Mucosa of stomach (tissue), 1 donor: ENCODE measurements at regions not wholly inside any gene's neighbourhood (a gene's known extent, or its start where the extent isn't known, plus 50 kb on each side); places are given as distances from the start of the nearest gene placed in this dataset.

Experiments used
- H3K27me3 ChIP-seq: one replicate; pipeline ENCODE4 v1.7.0; 2013; ENCODE audit warnings: mild to moderate bottlenecking, low read length; ENCODE audit not compliant: control insufficient read depth, insufficient read depth
- H3K36me3 ChIP-seq: one replicate; pipeline ENCODE4 v1.7.0; 2013; ENCODE audit warnings: low read length; ENCODE audit not compliant: control insufficient read depth, insufficient read depth
- H3K4me1 ChIP-seq: one replicate; pipeline ENCODE4 v1.7.0; 2013; ENCODE audit warnings: mild to moderate bottlenecking, low read length; ENCODE audit not compliant: control insufficient read depth, insufficient read depth
- H3K4me3 ChIP-seq: one replicate; pipeline ENCODE4 v1.7.0; 2013; ENCODE audit warnings: low read length
- H3K9ac ChIP-seq: one replicate; pipeline ENCODE4 v1.7.0; 2013; ENCODE audit warnings: mild to moderate bottlenecking, low read length, moderate library complexity
- H3K9me3 ChIP-seq: one replicate; pipeline ENCODE4 v1.7.0; 2013; ENCODE audit warnings: mild to moderate bottlenecking, low read length, moderate library complexity; ENCODE audit not compliant: control insufficient read depth
- donor health status: Pancreatic carcinoma.

DNA sequence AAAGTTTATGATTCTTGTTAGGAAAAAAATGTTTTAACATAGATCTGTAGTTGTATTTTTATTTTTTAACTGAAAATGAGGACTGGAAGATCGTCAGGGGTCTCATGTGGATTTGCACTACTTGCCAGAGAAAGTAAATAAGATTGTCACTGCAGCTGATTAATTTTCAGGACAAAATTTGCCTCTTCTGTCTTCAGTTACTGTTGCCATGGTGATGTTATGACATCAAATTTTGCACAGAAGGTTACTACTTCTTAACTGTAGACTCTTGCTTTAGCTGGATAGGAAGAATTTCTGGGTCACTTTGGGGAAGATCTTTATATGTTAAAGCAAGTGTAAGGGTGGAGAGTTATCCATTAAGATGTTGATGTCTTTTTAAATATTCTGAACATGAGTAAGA, 82.2 kb upstream of the WDR72 start:
- H3K4me1 ChIP-seq = peaks cover 31% of the 10 kb centered on the region
- no peaks in the 10 kb centered on the region for H3K36me3 ChIP-seq
- H3K9me3 ChIP-seq = no peaks in the 10 kb centered on the region
- H3K4me3 ChIP-seq = no peak overlapping the region
- H3K9ac ChIP-seq = no peak overlapping the region
- no peaks in the 10 kb centered on the region for H3K27me3 ChIP-seq

DNA sequence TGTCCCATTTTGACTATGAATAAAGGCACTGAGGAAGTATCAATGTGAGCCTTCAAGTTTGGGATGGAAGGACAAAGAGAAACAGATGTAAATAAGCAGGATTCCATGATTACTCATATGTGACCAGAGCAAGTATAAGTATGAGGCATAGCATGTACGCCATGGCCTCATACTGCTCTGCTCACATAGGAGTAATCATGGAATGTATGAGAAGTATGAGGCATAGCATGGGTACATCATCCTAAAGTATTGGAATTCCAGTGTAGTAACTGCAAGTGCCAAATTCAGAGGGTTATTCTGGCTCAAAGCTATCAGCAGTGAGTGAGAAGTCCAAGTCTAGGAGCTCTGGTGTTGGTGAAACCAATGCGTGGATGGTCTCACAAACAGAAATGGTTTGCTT, 81.2 kb upstream of the WDR72 start:
- Histone ChIP-seq H3K36me3 (no peaks in the 10 kb centered on the region), H3K4me3 (no peak overlapping the region), H3K9ac (no peak overlapping the region), H3K4me1 (peaks cover 32% of the 10 kb centered on the region), H3K27me3 (no peaks in the 10 kb centered on the region), H3K9me3 (no peaks in the 10 kb centered on the region)

DNA sequence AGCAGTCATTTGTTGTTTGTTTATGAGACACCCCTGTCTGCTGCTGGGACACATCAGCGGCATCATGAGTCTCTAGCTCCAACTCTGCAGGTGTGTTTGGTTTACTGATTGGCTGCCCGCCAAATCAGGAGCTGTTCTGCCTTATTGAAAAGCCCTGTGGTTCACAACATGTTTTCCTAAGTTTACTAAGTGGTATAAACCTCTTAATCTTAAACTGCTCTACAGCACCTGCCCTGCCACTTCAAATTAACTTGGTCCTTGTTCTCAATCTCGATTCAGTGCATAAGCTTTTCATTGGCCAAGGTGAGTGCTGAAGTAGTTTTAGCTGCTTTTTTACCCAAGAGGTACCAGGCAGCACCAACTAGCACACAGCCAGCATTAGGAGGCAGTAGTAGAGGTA, 77.8 kb upstream of the WDR72 start:
- Histone ChIP-seq H3K4me1 (peaks cover 32% of the 10 kb centered on the region), H3K36me3 (no peaks in the 10 kb centered on the region), H3K9ac (no peak overlapping the region), H3K27me3 (no peaks in the 10 kb centered on the region), H3K4me3 (no peak overlapping the region), H3K9me3 (no peaks in the 10 kb centered on the region)

DNA sequence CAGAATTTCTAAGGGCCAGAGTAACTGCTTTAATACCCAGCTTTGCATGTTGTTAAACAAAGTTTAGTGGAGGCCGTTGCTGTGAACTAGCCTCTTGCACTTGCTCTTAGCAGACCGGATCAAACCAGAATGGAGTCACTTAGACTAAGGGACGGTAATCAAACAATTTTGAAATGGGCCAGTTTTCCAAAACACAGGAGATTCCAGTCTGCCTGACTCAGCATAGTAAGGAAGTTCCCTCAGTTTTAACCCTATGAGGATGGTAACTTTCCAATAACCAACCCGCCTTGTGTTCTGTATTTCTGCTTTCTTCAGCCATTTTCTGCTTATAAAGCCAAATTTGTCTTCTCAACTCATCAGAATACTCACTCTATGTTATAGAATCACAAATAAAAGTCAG, 77.2 kb upstream of the WDR72 start:
- no peak overlapping the region for H3K9ac ChIP-seq
- H3K9me3 ChIP-seq = no peaks in the 10 kb centered on the region
- H3K36me3 ChIP-seq = no peaks in the 10 kb centered on the region
- H3K27me3 ChIP-seq = no peaks in the 10 kb centered on the region
- H3K4me3 ChIP-seq = no peak overlapping the region
- H3K4me1 ChIP-seq = peaks cover 35% of the 10 kb centered on the region

DNA sequence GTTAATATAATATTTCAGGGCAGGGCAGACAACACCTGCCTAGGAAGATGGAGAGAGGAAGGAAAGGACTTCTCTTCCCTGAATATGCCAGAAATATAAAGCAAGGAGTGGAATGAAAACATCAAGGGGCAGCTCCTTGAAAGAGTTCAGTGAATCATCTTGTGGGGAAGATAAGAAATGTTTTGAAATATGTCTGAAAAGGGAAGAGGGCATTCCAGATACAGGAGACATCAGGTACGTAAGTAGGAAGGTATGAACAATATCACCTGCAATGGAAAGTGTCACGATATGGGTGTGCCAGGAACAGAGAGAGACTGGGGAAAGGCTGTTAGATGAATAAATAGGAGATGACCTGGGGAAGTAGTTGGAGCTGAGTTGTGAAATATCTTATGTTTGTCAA, 75.8 kb upstream of the WDR72 start:
- Histone ChIP-seq H3K36me3 (no peaks in the 10 kb centered on the region), H3K9me3 (no peaks in the 10 kb centered on the region), H3K4me1 (peaks cover 44% of the 10 kb centered on the region), H3K27me3 (no peaks in the 10 kb centered on the region), H3K4me3 (no peak overlapping the region), H3K9ac (no peak overlapping the region)

DNA sequence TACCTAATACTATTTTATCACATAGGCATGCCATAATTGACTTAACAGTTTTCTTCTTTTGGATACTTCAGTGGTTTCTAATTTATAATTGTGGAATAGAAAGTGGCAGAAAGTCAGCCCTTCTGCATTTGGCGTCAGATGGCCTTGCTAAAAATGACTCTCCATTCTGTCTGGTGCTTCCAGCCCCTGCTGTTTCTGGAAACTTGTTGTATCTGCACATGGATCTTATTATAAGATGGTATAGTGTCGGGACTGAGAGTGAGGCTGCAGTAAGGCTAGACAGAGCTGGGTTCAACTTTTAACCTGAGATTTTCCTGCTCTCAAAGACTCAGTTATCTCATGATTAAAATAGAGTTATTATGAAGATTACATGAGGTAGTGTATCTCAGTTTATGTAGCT, 74.8 kb upstream of the WDR72 start:
- Histone ChIP-seq H3K9ac (no peak overlapping the region), H3K9me3 (no peaks in the 10 kb centered on the region), H3K4me1 (peaks cover 44% of the 10 kb centered on the region)

DNA sequence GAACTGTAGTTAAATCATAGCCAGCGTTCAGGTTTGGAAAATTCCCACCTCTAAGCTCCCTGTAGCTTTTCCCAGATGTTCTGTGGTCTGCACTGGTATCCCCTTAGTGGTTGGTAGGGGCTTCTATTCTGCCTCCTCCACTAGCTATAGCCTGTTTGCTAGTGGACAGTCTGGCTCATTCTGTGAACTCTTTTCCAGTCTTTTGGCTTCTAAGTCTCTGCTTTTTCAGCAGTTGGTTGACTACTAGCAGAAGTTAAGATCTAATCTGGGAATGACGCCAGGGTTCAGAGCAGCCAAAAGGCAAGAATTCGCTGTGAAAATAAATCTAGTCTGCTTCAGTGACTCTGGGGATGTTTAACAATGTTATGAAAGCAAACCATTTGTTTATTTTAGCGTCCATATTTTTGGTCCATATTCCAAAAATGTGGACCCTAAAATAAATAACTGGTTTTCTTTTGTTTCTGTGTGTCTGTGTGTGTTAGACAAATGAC, 73.7 kb upstream of the WDR72 start:
- no peaks in the 10 kb centered on the region for H3K27me3 ChIP-seq
- H3K4me1 ChIP-seq = peaks cover 44% of the 10 kb centered on the region
- no peaks in the 10 kb centered on the region for H3K36me3 ChIP-seq
- H3K4me3 ChIP-seq = no peak overlapping the region
- no peak overlapping the region for H3K9ac ChIP-seq
- no peaks in the 10 kb centered on the region for H3K9me3 ChIP-seq

More for the DNA sequence above, 74.8 kb upstream of the WDR72 start:
- H3K27me3 ChIP-seq = no peaks in the 10 kb centered on the region
- no peaks in the 10 kb centered on the region for H3K36me3 ChIP-seq
- no peak overlapping the region for H3K4me3 ChIP-seq

DNA sequence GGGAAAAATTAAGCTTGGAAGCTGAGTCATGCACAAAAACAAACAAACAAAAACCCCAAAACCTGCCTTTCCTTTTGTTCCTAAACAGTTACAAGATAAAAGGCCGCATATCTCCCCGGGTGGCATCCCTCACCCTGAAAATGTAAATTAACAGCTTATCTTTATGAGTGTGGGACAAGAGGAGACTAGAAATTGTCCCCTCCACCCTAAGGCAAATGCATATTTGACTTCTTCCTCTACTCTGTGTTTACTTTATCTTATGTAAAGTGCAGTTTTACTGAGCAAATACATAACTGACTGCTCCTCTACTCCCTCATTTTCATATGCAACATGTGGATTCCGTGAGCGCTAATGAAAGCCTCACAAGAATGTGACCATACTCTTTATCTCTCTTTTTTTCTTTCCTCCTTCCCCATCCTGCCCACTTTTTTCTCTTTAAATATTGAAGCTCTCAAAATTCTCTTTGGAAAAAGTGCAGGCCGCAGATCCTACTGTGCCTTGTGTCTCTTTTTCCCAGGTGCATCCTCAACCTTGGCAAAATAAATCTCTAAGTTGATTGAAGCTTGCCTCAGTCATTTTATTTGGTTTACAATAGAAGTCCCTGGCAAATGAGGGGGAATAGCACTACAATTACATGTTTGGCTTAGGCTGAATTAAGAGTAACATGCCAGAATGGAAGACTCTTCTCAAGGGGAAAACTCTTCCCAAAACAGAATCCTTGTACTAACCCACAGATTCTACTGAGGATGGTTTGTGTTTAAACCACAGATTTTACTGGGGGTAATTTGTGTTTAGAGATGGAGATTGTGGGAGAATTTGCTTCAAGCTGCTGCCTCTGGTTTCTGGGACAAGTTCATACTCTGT, 72.7 kb upstream of the WDR72 start:
- Histone ChIP-seq H3K27me3 (no peaks in the 10 kb centered on the region), H3K4me1 (peaks cover 39% of the 10 kb centered on the region), H3K9me3 (no peaks in the 10 kb centered on the region), H3K4me3 (no peak overlapping the region), H3K9ac (no peak overlapping the region), H3K36me3 (no peaks in the 10 kb centered on the region)

DNA sequence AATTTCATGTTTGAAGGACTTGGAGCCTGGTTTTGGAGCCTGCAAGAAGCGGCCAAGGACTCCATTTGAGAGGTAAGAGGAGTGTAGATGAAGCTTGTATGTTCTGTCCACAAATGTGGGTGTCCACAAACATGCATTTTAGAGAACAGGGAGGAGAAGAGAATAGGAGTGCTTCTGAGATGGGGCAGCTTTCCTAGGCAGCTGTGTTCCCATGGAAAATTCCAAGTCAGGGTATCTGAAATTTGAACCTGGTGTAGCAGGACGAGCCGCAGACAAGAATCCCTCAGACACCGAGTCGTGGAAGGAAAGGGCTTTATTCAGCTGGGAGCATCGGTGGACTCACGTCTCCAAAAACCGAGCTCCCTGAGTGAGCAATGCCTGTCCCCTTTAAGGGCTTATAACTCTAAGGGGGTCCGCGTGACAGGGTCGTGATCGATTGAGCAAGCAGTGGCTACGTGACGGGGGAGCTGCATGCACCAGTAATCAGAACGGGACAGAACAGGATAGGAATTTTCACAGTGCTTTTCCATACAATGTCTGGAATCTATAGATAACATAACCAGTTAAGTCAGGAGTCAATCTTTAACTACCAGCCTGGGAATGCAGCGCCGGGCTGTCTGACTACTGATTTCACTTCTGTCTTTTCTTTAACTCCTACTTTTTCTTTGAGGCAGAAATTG, 71.4 kb upstream of the WDR72 start:
- H3K36me3 ChIP-seq = no peaks in the 10 kb centered on the region
- no peak overlapping the region for H3K9ac ChIP-seq
- no peaks in the 10 kb centered on the region for H3K9me3 ChIP-seq
- peaks cover 33% of the 10 kb centered on the region for H3K4me1 ChIP-seq
- H3K27me3 ChIP-seq = no peaks in the 10 kb centered on the region
- H3K4me3 ChIP-seq = no peak overlapping the region

DNA sequence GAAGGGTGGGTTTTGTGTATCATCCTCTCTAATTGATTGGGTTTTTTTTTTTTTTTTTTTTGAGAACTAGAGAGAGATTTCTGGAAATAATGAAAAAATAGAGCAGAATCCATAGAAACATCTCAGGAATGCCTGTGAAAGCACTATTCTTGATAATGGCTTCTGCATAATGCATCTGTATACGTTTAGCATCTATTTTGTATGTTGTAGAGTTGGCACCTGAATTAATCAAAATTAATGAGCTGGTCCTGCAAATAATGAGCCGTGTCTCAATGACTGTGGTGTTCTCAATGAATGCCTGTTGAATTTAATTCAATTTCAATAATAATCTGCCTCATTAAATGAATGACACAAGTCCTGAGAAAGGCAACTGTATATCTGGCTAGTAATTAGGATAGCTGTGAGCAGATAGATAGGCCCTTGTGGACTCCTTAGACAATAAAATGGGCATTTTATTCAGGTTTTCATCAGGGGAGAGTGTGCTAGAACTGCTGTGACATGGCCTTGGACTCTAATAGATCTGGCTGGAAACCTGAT, 70.5 kb upstream of the WDR72 start:
- Histone ChIP-seq H3K4me1 (peaks cover 28% of the 10 kb centered on the region), H3K9me3 (no peaks in the 10 kb centered on the region), H3K27me3 (no peaks in the 10 kb centered on the region), H3K9ac (no peak overlapping the region), H3K36me3 (no peaks in the 10 kb centered on the region), H3K4me3 (no peak overlapping the region)

DNA sequence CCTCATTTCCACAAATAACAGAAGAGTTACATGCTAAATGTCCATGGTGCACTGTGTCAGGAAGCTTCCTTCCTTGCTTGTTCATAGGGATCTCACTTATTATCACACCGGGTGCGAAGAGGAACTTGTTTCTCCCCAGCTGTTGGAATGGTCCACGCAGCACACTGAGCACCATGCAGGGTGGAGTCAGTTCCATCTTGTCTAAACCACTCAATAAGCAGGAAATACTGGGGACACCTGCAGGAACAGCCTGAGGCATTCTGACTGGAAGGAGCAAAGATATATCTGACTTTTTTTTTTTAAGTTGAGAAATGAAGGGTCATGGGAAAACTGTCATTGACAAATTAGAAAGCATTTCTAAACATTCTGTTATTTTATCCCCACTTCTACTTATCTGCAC, 70.0 kb upstream of the WDR72 start:
- H3K36me3 ChIP-seq = no peaks in the 10 kb centered on the region
- H3K9me3 ChIP-seq = no peaks in the 10 kb centered on the region
- no peak overlapping the region for H3K4me3 ChIP-seq
- H3K4me1 ChIP-seq = peaks cover 28% of the 10 kb centered on the region
- no peak overlapping the region for H3K9ac ChIP-seq
- H3K27me3 ChIP-seq = no peaks in the 10 kb centered on the region

DNA sequence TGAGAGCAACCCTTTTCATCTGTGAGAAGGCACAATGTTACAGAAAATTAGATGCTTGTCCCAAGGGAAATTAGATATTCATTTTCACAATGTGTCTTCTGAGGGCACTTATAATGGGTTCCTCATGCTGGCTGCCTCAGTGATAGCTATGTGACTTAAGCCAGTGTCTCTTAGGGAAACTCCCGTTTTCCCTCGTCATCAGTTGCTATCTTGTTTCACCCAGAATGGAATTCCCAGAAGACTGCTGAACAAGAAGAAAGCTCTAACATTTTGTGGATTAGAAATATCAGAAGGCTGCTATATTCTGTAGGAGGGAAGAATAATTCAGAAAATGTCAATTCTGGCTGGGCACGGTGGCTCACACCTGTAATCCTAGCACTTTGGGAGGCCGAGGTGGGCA, 67.9 kb upstream of the WDR72 start:
- Histone ChIP-seq H3K27me3 (no peaks in the 10 kb centered on the region), H3K9me3 (no peaks in the 10 kb centered on the region), H3K36me3 (no peaks in the 10 kb centered on the region), H3K9ac (no peak overlapping the region), H3K4me3 (no peak overlapping the region), H3K4me1 (peaks cover 16% of the 10 kb centered on the region)
